Activated CD8-positive, alpha-beta T cell treated with anti-CD3 and anti-CD28 coated beads for 36 hours (primary cell): ENCODE measurements at regions not wholly inside any gene's neighbourhood (a gene's known extent, or its start where the extent isn't known, plus 50 kb on each side); places are given as distances from the start of the nearest gene placed in this dataset.
"Not testable (repeated sequence)": the region's sequence is repeated elsewhere in the genome, so short reads cannot be mapped to it uniquely, and the experiment has no call there.

Experiments used
- ATAC-seq: fragments of 200-7000 bp; cut with Tn5 transposase; one replicate; pipeline ENCODE4 v1.10.0; 2021; ENCODE audit warnings: mild to moderate bottlenecking, moderate library complexity
- CTCF ChIA-PET: fragments of 350-600 bp; sonication (Branson Sonifier 250); formaldehyde crosslinking; loops from one replicate; lab custom pipeline; 2021; ENCODE audit warnings: antibody characterized with exemption; lab: Charles Lee
- POLR2A ChIA-PET: fragments of 350-600 bp; sonication (Branson Sonifier 250); formaldehyde crosslinking; loops from one replicate; lab custom pipeline; 2021; ENCODE audit warnings: antibody characterized with exemption; lab: Charles Lee
- DNase-seq: peaks from one replicate; pipeline ENCODE4 v3.0.0-alpha.2; 2020
- H3K27ac Mint-ChIP-seq: one replicate; pipeline ENCODE4 v1.8.0; 2021; ENCODE audit warnings: mild to moderate bottlenecking, mixed read lengths
- H3K27me3 Mint-ChIP-seq: one replicate; pipeline ENCODE4 v1.8.0; 2021; ENCODE audit warnings: mixed read lengths
- H3K36me3 Mint-ChIP-seq: one replicate; pipeline ENCODE4 v1.8.0; 2021; ENCODE audit warnings: low read depth, mixed read lengths
- H3K4me1 Mint-ChIP-seq: one replicate; pipeline ENCODE4 v1.8.0; 2021; ENCODE audit warnings: low read depth, mixed read lengths
- H3K4me3 Mint-ChIP-seq: one replicate; pipeline ENCODE4 v1.8.0; 2021; ENCODE audit warnings: mild to moderate bottlenecking, moderate library complexity, mixed read lengths
- H3K9me3 Mint-ChIP-seq: one replicate; pipeline ENCODE4 v1.8.0; 2021; ENCODE audit warnings: mixed read lengths
- CTCF ChIP-seq: fragments of 200-600 bp; IDR thresholded peaks from one replicate; pipeline ENCODE4 v1.8.0; 2022; ENCODE audit warnings: antibody characterized with exemption, mild to moderate bottlenecking
- intact Hi-C: fragments of 100-400 bp; cut with micrococcal nuclease; formaldehyde crosslinking; loops from one replicate; pipeline ENCODE4 v1.10.0; 2022

- ChIA-PET CTCF (no interaction called here), POLR2A (no interaction called here)
- no peak for TF ChIP-seq CTCF
- H3K36me3 Mint-ChIP-seq = no peaks in the 10 kb centered on the region
- no peak overlapping the region for H3K27ac Mint-ChIP-seq
- DNase-seq (no peak), ATAC-seq (no peak)
- no peak overlapping the region for H3K4me3 Mint-ChIP-seq
- no peaks in the 10 kb centered on the region for H3K4me1 Mint-ChIP-seq
- intact Hi-C loops = no loop called here
- no peaks in the 10 kb centered on the region for H3K9me3 Mint-ChIP-seq
- H3K27me3 Mint-ChIP-seq = no peaks in the 10 kb centered on the region
These were observed 181.0 kb upstream of the SALL3 start for GRCh38 chr18:78798402-78799175.

GRCh38 chr18:78799382-78800089 is 180.1 kb upstream of the SALL3 start:
- ChIA-PET CTCF (interaction anchor here (0.6 kb wide), 1 partner anchor 14 kb away, joined by 3 read pairs; no protein-coding TSS in a partner anchor), POLR2A (no interaction called here)
- H3K9me3 Mint-ChIP-seq = no peaks in the 10 kb centered on the region

GRCh38 chr18:78800102-78800851 is 179.3 kb upstream of the SALL3 start:
- H3K4me1 Mint-ChIP-seq, POLR2A ChIA-PET, intact Hi-C loops, H3K36me3 Mint-ChIP-seq, CTCF ChIA-PET, H3K4me3 Mint-ChIP-seq, H3K27ac Mint-ChIP-seq, DNase-seq, H3K9me3 Mint-ChIP-seq, ATAC-seq, H3K27me3 Mint-ChIP-seq: not testable (repeated sequence)

More at GRCh38 chr18:78799382-78800089, 180.1 kb upstream of the SALL3 start:
- intact Hi-C loops = no loop called here
- no peak for ATAC-seq
- Mint-ChIP-seq H3K4me3 (no peak overlapping the region), H3K27ac (no peak overlapping the region), H3K36me3 (no peaks in the 10 kb centered on the region), H3K4me1 (no peaks in the 10 kb centered on the region), H3K27me3 (no peaks in the 10 kb centered on the region)
- TF ChIP-seq CTCF = no peak
- no peak for DNase-seq

GRCh38 chr18:78801011-78801410 is 178.6 kb upstream of the SALL3 start:
- Mint-ChIP-seq H3K4me3 (no peak overlapping the region), H3K36me3 (no peaks in the 10 kb centered on the region), H3K27ac (no peak overlapping the region), H3K4me1 (no peaks in the 10 kb centered on the region), H3K9me3 (no peaks in the 10 kb centered on the region), H3K27me3 (no peaks in the 10 kb centered on the region)
- ATAC-seq (no peak), DNase-seq (no peak)
- POLR2A ChIA-PET = no interaction called here
- CTCF ChIA-PET = no interaction called here
- intact Hi-C loops = no loop called here
- TF ChIP-seq CTCF = no peak

GRCh38 chr18:78803104-78803503 is 176.5 kb upstream of the SALL3 start:
- H3K9me3 Mint-ChIP-seq = no peaks in the 10 kb centered on the region
- intact Hi-C loops = no loop called here

More at GRCh38 chr18:78803104-78803503, 176.5 kb upstream of the SALL3 start:
- ATAC-seq (no peak), DNase-seq (no peak)
- H3K27me3 Mint-ChIP-seq = no peaks in the 10 kb centered on the region
- no peak for TF ChIP-seq CTCF
- no peak overlapping the region for H3K27ac Mint-ChIP-seq
- ChIA-PET CTCF (no interaction called here), POLR2A (no interaction called here)
- H3K36me3 Mint-ChIP-seq = no peaks in the 10 kb centered on the region
- H3K4me1 Mint-ChIP-seq = no peaks in the 10 kb centered on the region
- H3K4me3 Mint-ChIP-seq = no peak overlapping the region
